Natural killer cell treated with Interleukin-12 subunit alpha and Interleukin-12 subunit beta and Interleukin-15 and Interleukin-18, amount 100 ng/mL, for 72 hours (primary cell): ENCODE measurements at regions not wholly inside any gene's neighbourhood (a gene's known extent, or its start where the extent isn't known, plus 50 kb on each side); places are given as distances from the start of the nearest gene placed in this dataset.
"Not testable (repeated sequence)": the region's sequence is repeated elsewhere in the genome, so short reads cannot be mapped to it uniquely, and the experiment has no call there.

Experiments used
- ATAC-seq, 2 donors: fragments of 150-1000 bp; cut with Tn5 transposase in 1 of 2; sonication (Bioruptor Pico), chemical (Tn5 transposase) in 1 of 2; 2 replicates each; pipeline ENCODE4 v1.10.0; 2021
- DNase-seq: peaks from one replicate; pipeline ENCODE4 v3.0.0; 2022; ENCODE audit warnings: low spot score
- H3K27ac Mint-ChIP-seq, 2 donors: 1 replicate in 1 of 2; 2 replicates in 1 of 2; pipeline ENCODE4 v1.8.0; 2022; ENCODE audit warnings: mixed read lengths in 2 of 2, mild to moderate bottlenecking in 1 of 2, moderate library complexity in 1 of 2
- H3K27me3 Mint-ChIP-seq, 2 donors: 1 replicate in 1 of 2; 2 replicates in 1 of 2; pipeline ENCODE4 v1.8.0; 2022; ENCODE audit warnings: mixed read lengths in 2 of 2
- H3K36me3 Mint-ChIP-seq: one replicate; pipeline ENCODE4 v1.8.0; 2022; ENCODE audit warnings: mixed read lengths
- H3K4me1 Mint-ChIP-seq, 2 donors: 1 replicate in 1 of 2; 2 replicates in 1 of 2; pipeline ENCODE4 v1.8.0; 2022; ENCODE audit warnings: low read depth in 2 of 2, mixed read lengths in 2 of 2, mild to moderate bottlenecking in 1 of 2
- H3K4me3 Mint-ChIP-seq: one replicate; pipeline ENCODE4 v1.8.0; 2022; ENCODE audit warnings: mixed read lengths
- H3K9me3 Mint-ChIP-seq: 2 replicates; pipeline ENCODE4 v1.8.0; 2022; ENCODE audit warnings: mixed read lengths

DNA sequence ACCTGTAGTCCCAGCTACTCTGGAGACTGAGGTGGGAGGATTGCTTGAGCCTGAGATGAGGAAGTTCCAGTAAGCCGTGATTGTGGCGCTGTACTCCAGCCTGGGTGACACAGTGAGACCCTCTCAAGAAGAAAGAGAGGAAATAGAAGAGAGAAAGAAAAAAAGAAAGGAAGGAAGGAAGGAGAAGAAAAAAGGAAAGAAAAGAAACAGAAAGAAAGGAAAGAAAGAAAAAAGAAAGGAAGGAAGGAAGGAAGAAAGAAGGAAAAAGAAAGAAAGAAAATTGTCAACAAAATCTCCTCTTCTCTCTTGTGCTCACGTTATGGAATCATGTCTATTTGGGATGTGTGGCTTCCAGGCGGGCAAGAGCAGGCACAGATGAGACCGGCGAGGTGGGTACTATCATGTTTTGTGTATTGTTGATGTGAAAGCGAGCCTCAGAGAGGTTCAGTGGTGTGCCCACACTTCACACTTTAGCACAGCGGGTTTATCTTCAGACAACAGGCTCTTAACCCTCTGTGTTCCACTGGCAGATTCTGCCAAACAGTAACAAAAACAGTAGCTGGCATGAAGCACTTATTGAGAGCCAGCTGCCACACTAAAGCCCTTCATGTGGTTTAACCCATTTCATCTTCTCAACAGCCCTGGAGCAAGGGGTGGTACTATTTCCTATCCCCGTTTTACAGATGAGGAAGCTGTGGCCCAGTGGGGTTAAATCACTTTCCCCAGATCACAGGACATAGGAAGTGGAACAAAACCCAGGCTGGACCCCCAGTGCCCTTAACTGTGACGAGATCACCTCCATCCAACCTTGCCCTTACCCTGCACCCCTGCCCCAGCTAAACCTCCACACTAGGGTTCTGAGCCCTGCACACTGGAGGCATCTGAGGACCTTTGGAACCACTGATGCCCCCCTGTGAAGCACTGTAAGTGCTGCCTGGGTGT lies 94.7 kb upstream of the TARDBP start:
- Mint-ChIP-seq H3K4me3 (peak overlapping the region; percentile 57), H3K27me3 (peaks cover 0 to 6% of the 10 kb centered on the region in 2 donors), H3K36me3 (no peaks in the 10 kb centered on the region), H3K9me3 (no peaks in the 10 kb centered on the region), H3K27ac (no peak overlapping the region), H3K4me1 (peaks cover 18 to 23% of the 10 kb centered on the region in 2 donors)
- DNase-seq (no peak), ATAC-seq (no peak)

DNA sequence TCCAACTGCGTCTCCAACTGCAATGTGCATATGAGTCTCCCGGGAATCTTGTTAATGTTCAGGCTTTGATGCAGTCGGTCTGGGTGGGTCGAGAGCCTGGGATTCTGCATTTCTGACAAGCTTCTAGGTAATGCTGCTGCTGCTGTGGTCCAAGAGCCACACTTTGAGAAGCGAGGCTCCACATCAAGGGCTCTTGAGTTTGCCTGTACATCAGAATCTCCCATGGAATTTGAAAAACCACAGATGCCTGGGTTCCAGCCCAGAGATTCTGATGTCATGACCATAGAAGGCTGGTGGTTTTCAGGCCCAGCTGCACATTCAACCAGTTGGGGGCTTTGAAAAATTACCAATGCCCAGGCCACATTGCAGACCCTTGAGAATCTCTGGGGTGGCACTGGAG lies 93.9 kb upstream of the TARDBP start:
- Mint-ChIP-seq H3K27ac (no peak overlapping the region), H3K9me3 (no peaks in the 10 kb centered on the region), H3K27me3 (peaks cover 0 to 6% of the 10 kb centered on the region in 2 donors), H3K4me1 (peaks cover 18 to 23% of the 10 kb centered on the region in 2 donors), H3K4me3 (peak overlapping the region; percentile 57), H3K36me3 (no peaks in the 10 kb centered on the region)
- DNase-seq: no peak
- no peak for ATAC-seq

DNA sequence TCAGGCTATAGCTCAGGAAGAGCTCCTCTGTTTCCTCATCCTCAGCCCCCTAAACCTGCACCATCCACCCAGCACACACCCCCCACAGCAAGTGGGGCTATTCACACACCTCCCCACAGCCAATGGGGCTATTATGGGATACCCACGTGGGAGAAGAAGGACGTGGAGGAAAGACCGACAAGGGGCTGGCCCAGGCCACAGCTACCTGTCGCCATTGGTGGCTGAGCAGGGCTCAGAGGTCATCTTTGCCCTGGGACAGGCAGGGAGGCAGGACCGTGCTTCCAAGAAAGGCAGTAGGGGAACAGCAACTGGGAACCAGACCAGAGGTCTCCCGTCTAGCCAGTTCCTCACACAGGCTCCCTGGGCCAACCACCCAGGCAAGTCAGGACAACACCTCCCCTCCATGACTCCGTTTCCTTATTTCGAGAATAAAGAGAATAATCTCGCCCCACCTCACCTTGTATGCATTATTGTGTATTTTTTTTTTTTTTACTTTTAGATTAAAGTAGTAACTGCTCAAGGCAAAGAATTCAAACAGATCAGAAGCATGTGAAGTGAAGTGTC lies 92.3 kb upstream of the TARDBP start:
- H3K36me3 Mint-ChIP-seq: no peaks in the 10 kb centered on the region
- H3K4me1 Mint-ChIP-seq: peaks cover 18 to 23% of the 10 kb centered on the region in 2 donors
- no peak for ATAC-seq
- no peak overlapping the region for H3K4me3 Mint-ChIP-seq
- H3K27ac Mint-ChIP-seq: no peak overlapping the region
- no peaks in the 10 kb centered on the region for H3K9me3 Mint-ChIP-seq
- no peak for DNase-seq
- H3K27me3 Mint-ChIP-seq: peaks cover 0 to 6% of the 10 kb centered on the region in 2 donors

DNA sequence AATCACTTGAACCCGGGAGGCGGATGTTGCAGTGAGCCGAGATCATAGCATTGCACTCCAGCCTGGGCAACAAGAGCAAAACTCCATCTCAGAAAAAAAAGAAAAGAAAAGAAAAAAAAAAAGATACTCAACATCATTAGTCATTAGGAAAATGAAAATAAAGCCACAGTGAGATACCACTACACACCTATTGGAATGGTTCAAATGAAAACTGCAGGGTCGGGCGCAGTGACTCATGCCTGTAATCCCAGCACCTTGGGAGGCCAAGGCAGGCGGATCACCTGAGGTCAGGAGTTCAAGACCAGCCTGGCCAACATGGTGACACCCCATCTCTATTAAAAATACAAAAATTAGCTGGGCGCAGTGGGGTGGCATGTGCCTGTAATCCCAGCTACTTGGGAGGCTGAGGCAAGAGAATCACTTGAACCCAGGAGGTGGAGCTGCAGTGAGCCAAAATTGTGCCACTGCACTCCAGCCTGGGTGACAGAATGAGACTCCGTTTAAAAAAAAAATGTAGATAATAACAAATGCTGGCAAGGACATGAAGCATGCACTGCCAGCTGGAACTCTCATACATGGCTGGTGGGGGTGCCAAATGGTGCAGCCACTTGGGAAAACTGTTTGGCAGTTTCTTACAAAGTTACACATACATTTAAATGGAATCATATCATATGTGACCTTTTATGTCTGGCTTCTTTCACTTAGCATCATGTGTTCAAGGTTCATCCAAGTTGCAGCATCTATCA lies 90.0 kb upstream of the TARDBP start:
- H3K4me3 Mint-ChIP-seq, DNase-seq, H3K27me3 Mint-ChIP-seq, H3K36me3 Mint-ChIP-seq, H3K27ac Mint-ChIP-seq, H3K9me3 Mint-ChIP-seq: not testable (repeated sequence)
- ATAC-seq: peak in 1 of 2 donors; percentile 76
- peaks cover 11 to 12% of the 10 kb centered on the region in 2 donors for H3K4me1 Mint-ChIP-seq

DNA sequence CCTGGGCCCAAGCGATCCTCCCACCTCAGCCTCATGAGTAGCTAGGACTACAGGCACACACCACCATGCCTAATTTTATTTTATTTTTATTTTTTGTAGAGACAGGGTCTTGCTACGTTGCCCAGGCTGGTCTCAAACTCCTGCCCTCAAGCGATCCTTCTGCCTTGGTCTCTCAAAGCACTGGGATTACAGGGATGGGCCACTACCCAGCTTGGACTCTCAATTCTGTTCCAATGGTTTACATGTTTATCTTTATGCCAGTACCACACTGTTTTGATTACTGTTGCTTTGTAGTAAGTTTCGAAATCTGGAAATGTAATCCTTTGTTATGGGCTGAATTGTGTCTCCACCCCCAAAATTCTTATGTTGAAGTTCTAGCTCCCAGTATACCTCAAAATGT lies 88.4 kb upstream of the TARDBP start:
- DNase-seq (no peak), ATAC-seq (no peak)
- no peak overlapping the region for H3K27ac Mint-ChIP-seq
- no peaks in the 10 kb centered on the region for H3K4me1 Mint-ChIP-seq
- no peak overlapping the region for H3K4me3 Mint-ChIP-seq
- peaks cover 0 to 4% of the 10 kb centered on the region in 2 donors for H3K27me3 Mint-ChIP-seq
- no peaks in the 10 kb centered on the region for H3K9me3 Mint-ChIP-seq
- H3K36me3 Mint-ChIP-seq: no peaks in the 10 kb centered on the region

DNA sequence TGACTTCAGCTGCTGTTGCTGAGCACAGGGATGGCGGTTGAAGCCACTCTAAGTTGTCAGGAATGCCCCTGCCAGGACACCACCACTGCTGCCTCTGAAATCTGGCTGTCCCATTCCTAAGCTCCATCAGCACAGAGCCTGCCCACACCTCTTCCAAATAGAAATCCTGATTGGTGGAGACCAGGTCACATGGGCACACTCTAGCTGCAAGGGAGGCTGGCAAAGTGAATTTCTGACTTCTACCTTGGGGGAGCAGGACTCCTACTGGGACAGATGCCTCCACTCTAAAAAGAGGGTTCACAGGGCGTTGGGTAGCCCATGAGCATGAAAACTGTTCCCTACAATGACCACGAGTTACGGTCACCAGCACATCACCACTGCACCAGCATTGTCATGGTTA lies 83.8 kb upstream of the TARDBP start:
- DNase-seq: no peak
- ATAC-seq: no peak
- H3K27me3 Mint-ChIP-seq: no peaks in the 10 kb centered on the region
- H3K4me1 Mint-ChIP-seq: peaks cover 7 to 11% of the 10 kb centered on the region in 2 donors
- H3K9me3 Mint-ChIP-seq: no peaks in the 10 kb centered on the region
- H3K27ac Mint-ChIP-seq: no peak overlapping the region
- no peak overlapping the region for H3K4me3 Mint-ChIP-seq
- no peaks in the 10 kb centered on the region for H3K36me3 Mint-ChIP-seq

DNA sequence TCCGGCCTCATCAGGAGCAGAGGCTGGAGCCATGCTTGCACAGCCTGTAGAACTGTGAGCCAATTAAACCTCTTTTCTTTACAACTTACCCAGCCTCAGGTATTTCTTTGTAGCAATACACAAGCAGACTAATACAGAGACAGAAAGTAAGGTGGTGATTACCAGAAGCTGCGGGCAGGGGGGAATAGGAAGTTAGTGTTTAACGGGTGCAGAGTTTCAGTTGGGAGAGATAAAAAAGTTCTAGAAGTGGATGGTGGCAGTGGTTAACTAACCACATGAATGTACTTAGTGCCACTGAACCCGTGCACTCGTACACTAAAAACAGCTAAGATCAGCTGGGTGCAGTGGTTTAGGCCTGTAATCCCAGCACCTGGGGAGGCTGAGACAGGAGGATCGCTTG lies 80.4 kb upstream of the TARDBP start:
- no peaks in the 10 kb centered on the region for H3K36me3 Mint-ChIP-seq
- no peaks in the 10 kb centered on the region for H3K9me3 Mint-ChIP-seq
- no peaks in the 10 kb centered on the region for H3K27me3 Mint-ChIP-seq
- no peak overlapping the region for H3K4me3 Mint-ChIP-seq
- DNase-seq (no peak), ATAC-seq (peak; percentile 68 to 80)
- H3K4me1 Mint-ChIP-seq: peaks cover 7 to 11% of the 10 kb centered on the region in 2 donors
- no peak overlapping the region for H3K27ac Mint-ChIP-seq

DNA sequence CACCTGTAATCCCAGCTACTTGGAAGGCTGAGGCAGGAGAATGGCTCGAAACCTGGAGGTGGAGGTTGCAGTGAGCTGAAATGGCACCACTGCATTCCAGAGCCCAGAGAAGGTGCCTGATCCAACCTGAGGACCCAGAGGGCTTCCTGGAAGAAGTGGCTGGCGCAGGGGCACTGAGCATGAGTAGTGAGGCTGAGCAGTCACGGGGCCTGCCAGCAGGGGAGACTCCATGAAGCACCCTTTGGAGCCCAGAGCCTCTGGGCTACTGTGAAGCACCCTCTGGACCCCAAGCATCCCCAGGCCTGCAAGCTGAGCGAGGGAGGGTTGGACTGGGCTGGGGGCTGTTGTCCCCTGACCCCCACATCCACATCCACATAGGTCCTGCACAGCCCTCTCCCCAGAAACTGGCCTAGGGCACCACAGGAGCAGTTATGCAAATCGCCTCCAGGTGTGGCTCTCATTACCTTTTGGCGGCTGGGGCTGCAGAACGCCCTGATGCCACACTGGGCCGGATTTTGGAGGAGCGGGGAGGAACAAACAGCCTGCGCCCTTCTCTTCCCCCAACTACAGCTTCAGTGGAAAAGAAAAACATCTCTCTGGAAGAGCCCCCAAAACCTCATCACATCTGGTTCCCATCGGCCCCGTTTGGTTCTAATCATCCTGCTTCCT lies 78.2 kb upstream of the TARDBP start:
- Mint-ChIP-seq H3K9me3 (no peaks in the 10 kb centered on the region), H3K27ac (no peak overlapping the region), H3K36me3 (no peaks in the 10 kb centered on the region), H3K4me1 (peaks cover 7 to 11% of the 10 kb centered on the region in 2 donors), H3K27me3 (no peaks in the 10 kb centered on the region), H3K4me3 (no peak overlapping the region)
- DNase-seq (no peak), ATAC-seq (no peak)

DNA sequence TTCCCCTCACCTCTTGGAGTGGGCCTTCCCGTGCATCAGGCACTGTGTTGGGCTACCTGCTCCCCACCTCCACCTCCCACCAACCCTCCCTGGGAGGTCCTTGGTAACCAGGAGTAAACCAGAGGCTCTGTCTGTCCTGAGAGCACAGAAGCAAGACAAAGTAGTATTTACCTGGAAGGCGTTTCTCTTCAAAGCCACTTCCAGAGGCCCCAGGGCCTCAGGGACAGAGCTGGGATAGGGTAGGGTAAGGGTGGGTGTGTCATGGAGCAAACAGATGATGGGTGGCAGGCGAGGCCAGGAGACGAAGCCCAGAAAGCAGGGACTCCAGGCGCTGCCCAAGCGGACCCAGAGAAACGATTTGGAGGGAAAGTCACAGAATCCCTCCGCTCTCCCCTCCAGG lies 77.2 kb upstream of the TARDBP start:
- ATAC-seq: no peak
- Mint-ChIP-seq H3K27me3 (peaks cover 0 to 3% of the 10 kb centered on the region in 2 donors), H3K4me1 (peaks cover 11 to 17% of the 10 kb centered on the region in 2 donors), H3K4me3 (no peak overlapping the region), H3K27ac (no peak overlapping the region), H3K36me3 (no peaks in the 10 kb centered on the region), H3K9me3 (no peaks in the 10 kb centered on the region)
- no peak for DNase-seq

DNA sequence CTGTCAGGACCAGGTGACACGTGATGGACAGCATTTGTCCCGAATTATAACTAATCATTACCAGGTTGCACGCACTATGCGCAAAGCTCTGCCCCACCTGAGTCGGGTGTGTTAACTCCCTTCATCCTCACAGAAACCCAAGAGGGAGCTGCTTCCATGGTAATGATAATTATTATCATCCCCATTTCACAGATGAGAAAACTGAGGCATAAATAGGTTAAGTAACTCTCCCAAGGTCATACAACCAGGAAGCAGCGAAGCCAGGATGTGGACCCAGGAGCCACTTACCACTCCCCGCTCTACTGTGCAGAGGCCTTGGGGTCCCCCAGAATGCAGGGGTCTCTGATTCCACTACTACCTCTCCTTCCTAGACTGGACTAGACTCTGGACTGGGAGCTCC lies 76.7 kb upstream of the TARDBP start:
- peaks cover 11 to 21% of the 10 kb centered on the region in 2 donors for H3K4me1 Mint-ChIP-seq
- peaks cover 0 to 3% of the 10 kb centered on the region in 2 donors for H3K27me3 Mint-ChIP-seq
- no peak for ATAC-seq
- no peaks in the 10 kb centered on the region for H3K36me3 Mint-ChIP-seq
- H3K9me3 Mint-ChIP-seq: no peaks in the 10 kb centered on the region
- no peak overlapping the region for H3K27ac Mint-ChIP-seq
- H3K4me3 Mint-ChIP-seq: no peak overlapping the region
- DNase-seq: no peak

DNA sequence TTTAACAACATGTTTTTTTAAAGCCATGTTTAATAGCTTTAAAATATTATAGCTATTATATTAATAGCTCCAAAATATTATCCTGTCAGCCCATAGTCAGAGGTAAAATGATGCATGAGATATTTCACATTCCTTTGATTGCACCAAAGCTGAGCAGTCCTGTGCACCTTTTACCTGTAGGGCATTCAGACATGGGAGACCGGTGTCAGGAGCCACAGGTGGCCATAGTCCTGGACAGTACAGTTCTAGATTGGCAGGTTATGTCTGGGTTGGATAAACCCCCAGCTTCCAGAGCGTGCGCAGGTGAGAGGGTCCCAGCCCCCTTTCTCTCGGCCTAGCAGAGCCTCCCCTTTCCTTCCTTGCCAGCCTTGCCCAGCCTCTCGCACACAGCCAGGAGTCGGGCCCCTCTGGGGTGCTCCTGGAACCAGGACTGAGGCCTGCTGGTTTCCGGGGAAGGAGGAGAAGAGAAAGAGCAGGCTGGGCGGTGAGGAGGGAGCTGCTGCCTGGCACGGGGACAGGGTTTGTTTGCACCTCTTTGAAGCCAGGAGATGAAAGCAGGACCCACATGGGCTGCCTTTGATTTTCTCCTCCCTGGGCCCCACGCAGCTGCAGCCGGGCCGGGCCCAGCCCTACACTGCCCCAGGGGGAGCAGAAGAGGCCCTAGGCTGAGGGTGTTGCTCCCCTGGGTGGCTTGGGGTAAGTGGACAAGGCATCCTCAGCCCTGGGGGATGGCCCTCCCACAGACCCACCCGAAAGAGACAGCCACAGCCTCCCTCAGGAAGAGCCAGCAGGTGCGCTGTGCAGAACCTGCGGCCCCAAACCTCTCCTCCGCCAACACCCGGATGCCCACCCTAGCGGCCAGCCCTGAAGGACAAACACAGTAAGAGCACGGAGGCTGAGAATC lies 75.2 kb upstream of the TARDBP start:
- ATAC-seq (no peak), DNase-seq (no peak)
- Mint-ChIP-seq H3K27me3 (peaks cover 0 to 3% of the 10 kb centered on the region in 2 donors), H3K9me3 (no peaks in the 10 kb centered on the region), H3K36me3 (no peaks in the 10 kb centered on the region), H3K4me1 (peaks cover 6 to 15% of the 10 kb centered on the region in 2 donors), H3K4me3 (no peak overlapping the region), H3K27ac (no peak overlapping the region)

DNA sequence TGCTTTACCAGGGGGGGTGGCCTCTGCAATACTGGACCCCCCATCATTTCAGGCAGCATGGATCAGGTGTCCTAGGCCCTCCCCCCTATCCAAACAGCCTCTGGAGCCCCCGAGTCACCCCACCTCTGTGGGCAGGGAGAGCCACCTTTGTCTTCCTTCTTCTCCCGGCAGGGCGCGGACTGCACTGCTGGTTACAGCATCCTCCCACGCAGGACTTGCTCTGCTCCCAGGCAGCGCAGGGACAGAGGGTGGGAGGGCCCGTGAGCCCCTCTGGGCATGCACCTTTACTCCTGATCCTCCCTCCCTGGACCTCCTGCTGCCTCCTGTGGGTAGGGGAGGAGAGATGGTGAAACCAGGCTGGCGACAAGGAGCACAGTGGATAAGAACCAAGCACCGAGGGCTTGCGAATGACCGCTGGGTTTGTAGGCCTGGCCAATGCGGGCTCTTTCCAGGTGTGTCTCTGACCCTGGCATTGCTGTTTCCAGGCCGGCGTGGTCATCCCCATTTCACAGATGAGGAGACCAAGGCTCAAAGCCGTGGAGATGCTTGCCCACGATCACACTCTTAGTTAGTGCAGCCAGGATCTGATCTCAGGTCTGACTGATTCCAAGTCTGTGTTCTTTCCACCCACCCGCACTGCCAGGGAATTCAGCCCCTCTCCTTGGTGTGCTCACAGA lies 73.6 kb upstream of the TARDBP start:
- no peak for ATAC-seq
- DNase-seq: no peak
- peaks cover 8 to 10% of the 10 kb centered on the region in 2 donors for H3K27me3 Mint-ChIP-seq
- H3K27ac Mint-ChIP-seq: no peak overlapping the region
- H3K4me1 Mint-ChIP-seq: peaks cover 0 to 15% of the 10 kb centered on the region in 2 donors
- no peaks in the 10 kb centered on the region for H3K36me3 Mint-ChIP-seq
- no peak overlapping the region for H3K4me3 Mint-ChIP-seq
- H3K9me3 Mint-ChIP-seq: no peaks in the 10 kb centered on the region
